HepG2 (cell line): ENCODE measurements at regions not wholly inside any gene's neighbourhood (a gene's known extent, or its start where the extent isn't known, plus 50 kb on each side); places are given as distances from the start of the nearest gene placed in this dataset.

Source experiments
- ATAC-seq: fragments of 200-7000 bp; cut with Tn5 transposase; 3 replicates; pipeline ENCODE4 v1.9.1; 2020; ENCODE audit warnings: mild to moderate bottlenecking, moderate library complexity
- BruUV-seq: library from RNA; stranded (reverse); fragments of 400-500 nt; replicated peaks from 2 replicates; lab custom pipeline; 2021; lab: Mats Ljungman, UMichigan
- CTCF ChIA-PET: fragments of 300-600 bp; formaldehyde crosslinking; extraction: SDS; loops from one replicate; lab custom pipeline; 2021; ENCODE audit warnings: low total read pairs, inconsistent platforms, low intra/inter-chr PET ratio; lab: Yijun Ruan, JAX
- POLR2A ChIA-PET: fragments of 350-600 bp; sonication (Branson Sonifier 250); formaldehyde crosslinking; loops from one replicate; lab custom pipeline; 2020; ENCODE audit warnings: antibody characterized with exemption, inconsistent platforms; lab: Yijun Ruan, JAX
- DNase-seq: peaks from one replicate; pipeline ENCODE4 v3.0.0-alpha.2; 2015; ENCODE audit warnings: low spot score
- FAIRE-seq: peaks from 3 replicates; lab custom pipeline; 2011; peaks lifted over from hg19 to GRCh38; lab: Jason Lieb, UNC
- H2AFZ ChIP-seq: one replicate; pipeline ENCODE4 v1.6.1; 2011; ENCODE audit warnings: low read length, inconsistent platforms
- H3K27ac ChIP-seq: fragments of 300-600 bp; 3 replicates; pipeline ENCODE4 v1.8.0; 2011; ENCODE audit warnings: mixed run types, mild to moderate bottlenecking, mixed read lengths, low read length, inconsistent platforms; ENCODE audit not compliant: insufficient read depth; ENCODE audit errors: extremely low read length
- H3K27me3 ChIP-seq, 2 experiments: fragments of 200-600 bp in 1 of 2; 2 replicates in 1 of 2; 3 replicates in 1 of 2; pipeline versions ENCODE4 v1.6.0 to v1.8.0; 2011; ENCODE audit warnings: low read length in 2 of 2, mild to moderate bottlenecking in 2 of 2, moderate library complexity in 2 of 2, inconsistent platforms in 1 of 2; ENCODE audit not compliant: insufficient read depth in 2 of 2, control insufficient read depth in 1 of 2
- H3K36me3 ChIP-seq, 2 experiments: fragments of 200-600 bp in 1 of 2; replicated peaks in 1 of 2; 2 replicates in 1 of 2; 3 replicates in 1 of 2; pipeline versions ENCODE4 v1.5.1 to v1.8.0; 2011; ENCODE audit warnings: low read length in 2 of 2, inconsistent platforms in 1 of 2; ENCODE audit not compliant: insufficient read depth in 2 of 2, control insufficient read depth in 1 of 2
- H3K4me1 ChIP-seq: 2 replicates; pipeline ENCODE4 v1.5.1; 2012; ENCODE audit warnings: low read length, inconsistent platforms; ENCODE audit not compliant: insufficient read depth
- H3K4me2 ChIP-seq: 2 replicates; pipeline ENCODE4 v1.6.0; 2011; ENCODE audit warnings: low read depth, low read length, inconsistent platforms
- H3K4me3 ChIP-seq, 3 experiments: fragments of 200-600 bp in 1 of 3; sonication (generic), shearing (Covaris generic) in 1 of 3; replicated peaks in 1 of 3; 2 replicates each; pipeline ENCODE4 v1.5.1; 2011 to 2016; ENCODE audit warnings: low read length in 3 of 3, inconsistent platforms in 2 of 3, low read depth in 2 of 3, mild to moderate bottlenecking in 2 of 3, control low read depth in 1 of 3, mixed read lengths in 1 of 3; ENCODE audit not compliant: insufficient read depth in 1 of 3
- H3K79me2 ChIP-seq: one replicate; pipeline ENCODE4 v1.6.1; 2011; ENCODE audit warnings: low read length, inconsistent platforms; ENCODE audit not compliant: insufficient read depth
- H3K9ac ChIP-seq: 2 replicates; pipeline ENCODE4 v1.6.0; 2011; ENCODE audit warnings: mild to moderate bottlenecking, low read depth, low read length, inconsistent platforms; ENCODE audit not compliant: insufficient read depth
- H3K9me3 ChIP-seq: 2 replicates; pipeline ENCODE4 v1.5.1; 2012; ENCODE audit warnings: mild to moderate bottlenecking, low read length
- H4K20me1 ChIP-seq: 2 replicates; pipeline ENCODE4 v1.6.0; 2011; ENCODE audit warnings: inconsistent platforms, mild to moderate bottlenecking, low read length, moderate library complexity; ENCODE audit not compliant: insufficient read depth
- LRRFIP1 ChIP-seq: sonication (generic); formaldehyde crosslinking; conservative IDR thresholded peaks from 2 replicates; pipeline ENCODE4 v1.4.0; 2020; ENCODE audit warnings: missing genetic modification reagents
- MAZ ChIP-seq, 2 experiments: sonication (generic) in 1 of 2; formaldehyde crosslinking in 1 of 2; IDR thresholded peaks; 2 replicates each; pipeline versions ENCODE4 v1.5.0 to v1.6.1; 2012 to 2020; ENCODE audit warnings: low read depth in 2 of 2, mild to moderate bottlenecking in 2 of 2, borderline replicate concordance in 1 of 2, improper control_type of control experiment in 1 of 2, low read length in 1 of 2, missing genetic modification reagents in 1 of 2, moderate library complexity in 1 of 2
- MYNN ChIP-seq: sonication (generic); formaldehyde crosslinking; IDR thresholded peaks from 2 replicates; pipeline ENCODE4 v1.4.0; 2020; ENCODE audit warnings: mild to moderate bottlenecking, low read depth, missing genetic modification reagents
- NR0B2 ChIP-seq: sonication (generic); formaldehyde crosslinking; IDR thresholded peaks from 2 replicates; pipeline ENCODE4 v1.4.0; 2020; ENCODE audit warnings: mild to moderate bottlenecking, missing genetic modification reagents
- PBX3 ChIP-seq: sonication (generic); formaldehyde crosslinking; IDR thresholded peaks from 2 replicates; pipeline ENCODE4 v1.8.1; 2023; ENCODE audit warnings: missing genetic modification reagents, inconsistent platforms, borderline replicate concordance
- PRDM10 ChIP-seq: sonication (generic); formaldehyde crosslinking; IDR thresholded peaks from 2 replicates; pipeline ENCODE4 v1.4.0; 2020; ENCODE audit warnings: low read depth, missing genetic modification reagents
- SMAD1 ChIP-seq: sonication (generic); formaldehyde crosslinking; IDR thresholded peaks from 2 replicates; pipeline ENCODE4 v1.4.0; 2020; ENCODE audit warnings: missing genetic modification reagents, low read depth, mild to moderate bottlenecking, borderline replicate concordance
- ZKSCAN5 ChIP-seq: sonication (generic); formaldehyde crosslinking; IDR thresholded peaks from 2 replicates; pipeline ENCODE4 v1.5.1; 2020; ENCODE audit warnings: mild to moderate bottlenecking, missing genetic modification reagents
- ZNF710 ChIP-seq: sonication (generic); formaldehyde crosslinking; IDR thresholded peaks from 2 replicates; pipeline ENCODE4 v1.5.0; 2020; ENCODE audit warnings: mild to moderate bottlenecking, missing genetic modification reagents, borderline replicate concordance
- ZNF747 ChIP-seq: sonication (generic); formaldehyde crosslinking; IDR thresholded peaks from 2 replicates; pipeline ENCODE4 v1.8.1; 2023; ENCODE audit warnings: missing genetic modification reagents, mild to moderate bottlenecking, borderline replicate concordance
- ZNF775 ChIP-seq: sonication (generic); formaldehyde crosslinking; IDR thresholded peaks from 2 replicates; pipeline ENCODE4 v1.4.0; 2020; ENCODE audit warnings: missing genetic modification reagents, mild to moderate bottlenecking, moderate library complexity, borderline replicate concordance
- WGBS: methylation state at CpG from one replicate; pipeline ENCODE4 v1.1.6; 2017; ENCODE audit warnings: low lambda C conversion rate; 5-methylcytosine and 5-hydroxymethylcytosine counted together
- in situ Hi-C: cut with HindIII; loops from 2 replicates; pipeline ENCODE4 v1.10.0; 2017; ENCODE audit warnings: low pct_unique_long_range_greater_than_20kb; ENCODE audit not compliant: extremely low pct_ligation_motif_present
- intact Hi-C: fragments of 100-400 bp; cut with micrococcal nuclease; formaldehyde crosslinking; loops from one replicate; pipeline ENCODE4 v1.10.0; 2022; ENCODE audit not compliant: unreplicated experiment

GRCh38 chr6:141216726-141217125 is 916.0 kb upstream of the GJE1 start (continued):
- TF ChIP-seq PRDM10 (CRISPR knock-in tag) = no peak
- TF ChIP-seq LRRFIP1 (CRISPR knock-in tag) = no peak

- POLR2A ChIA-PET = no interaction called here
- no peak overlapping the region for H3K4me2 ChIP-seq
- no peaks in the 10 kb centered on the region for H3K4me1 ChIP-seq
- no peak overlapping the region for H3K27ac ChIP-seq
- BruUV-seq = no TSS peak
- in situ Hi-C loops = no loop called here
- peak; percentile 47; the same call in 1 of the 3 replicates for ATAC-seq
- no peaks in the 10 kb centered on the region for H3K79me2 ChIP-seq
- FAIRE-seq = no peak
- no peak overlapping the region for H2AFZ ChIP-seq
- CTCF ChIA-PET = no interaction called here
- no peak for DNase-seq
- intact Hi-C loops = no loop called here
- no peaks in the 10 kb centered on the region for H4K20me1 ChIP-seq
- H3K27me3 ChIP-seq = no peaks in the 10 kb centered on the region
- no peak overlapping the region for H3K9ac ChIP-seq
- WGBS = 26% methylated on average over 1 of the region's 1 CpG
- H3K36me3 ChIP-seq = no peaks in the 10 kb centered on the region
- no peak overlapping the region for H3K4me3 ChIP-seq
- 0 out of 2 replicates have a peak, but pooled peaks cover 8% of the 10 kb centered on the region for H3K9me3 ChIP-seq
- TF ChIP-seq NR0B2 (CRISPR knock-in tag) (no peak), ZKSCAN5 (CRISPR knock-in tag) (no peak), MYNN (CRISPR knock-in tag) (no peak), ZNF747 (no peak), MAZ (IDR thresholded peaks at IDR 0.05; ENCODE audit: borderline replicate concordance, low read depth, low read length) (no peak), MAZ (CRISPR knock-in tag; IDR thresholded peaks at IDR 0.05; ENCODE audit: low read depth) (no peak), PBX3 (CRISPR knock-in tag) (no peak), ZNF775 (no peak), ZNF710 (CRISPR knock-in tag) (no peak), SMAD1 (no peak)
Observed at GRCh38 chr6:141212296-141212695, 920.4 kb upstream of the GJE1 start.
